ENCODE measurements at regions not wholly inside any gene's neighbourhood (a gene's known extent, or its start where the extent isn't known, plus 50 kb on each side); places are given as distances from the start of the nearest gene placed in this dataset.

GRCh38 chrX:17939724-17940123 is 78.6 kb upstream of the RAI2 start:
- Histone ChIP-seq H3K9me3 (ENCODE audit: low read length) (no peaks in the 10 kb centered on the region), H3K9ac (ENCODE audit: insufficient read depth, low read depth, low read length) (no peak overlapping the region), H3K27me3 (ENCODE audit: control insufficient read depth in 1 of 2, insufficient read depth in 2 of 2, low read length in 2 of 2) (no peaks in the 10 kb centered on the region), H3K4me3 (replicated peaks in 1 of 3; ENCODE audit: insufficient read depth in 1 of 3, low read depth in 2 of 3, low read length in 3 of 3) (no peak overlapping the region), H3K36me3 (replicated peaks in 1 of 2; ENCODE audit: control insufficient read depth in 1 of 2, insufficient read depth in 2 of 2, low read length in 2 of 2) (no peaks in the 10 kb centered on the region), H3K4me1 (ENCODE audit: insufficient read depth, low read length) (no peaks in the 10 kb centered on the region), H4K20me1 (ENCODE audit: insufficient read depth, low read length) (no peaks in the 10 kb centered on the region), H3K79me2 (ENCODE audit: insufficient read depth, low read length) (no peaks in the 10 kb centered on the region), H2AFZ (ENCODE audit: low read length) (no peak overlapping the region), H3K27ac (ENCODE audit: extremely low read length, insufficient read depth, low read length) (no peak overlapping the region), H3K4me2 (ENCODE audit: low read depth, low read length) (no peak overlapping the region)
- WGBS (ENCODE audit: low lambda C conversion rate): 0% methylated on average over 1 of the region's 2 CpGs
- intact Hi-C loops (cut with micrococcal nuclease; ENCODE audit: unreplicated experiment) (no loop called here), in situ Hi-C loops (cut with HindIII; ENCODE audit: extremely low pct_ligation_motif_present, low pct_unique_long_range_greater_than_20kb) (loop anchor here (25.0 kb wide), 2 partner anchors 273 to 448 kb away; partner anchors contain the start of gene BEND2)
- TF ChIP-seq ZNF615 (CRISPR knock-in tag; IDR thresholded peaks at IDR 0.05; ENCODE audit: borderline replicate concordance) (no peak), ZNF703 (CRISPR knock-in tag; IDR thresholded peaks at IDR 0.05; ENCODE audit: borderline replicate concordance) (no peak), MIER3 (CRISPR knock-in tag; IDR thresholded peaks at IDR 0.05; ENCODE audit: borderline replicate concordance) (no peak), FOXO4 (CRISPR knock-in tag; conservative IDR thresholded peaks at IDR 0.05) (no peak), ZFP90 (CRISPR knock-in tag; IDR thresholded peaks at IDR 0.05; ENCODE audit: borderline replicate concordance) (no peak), ARID3A (IDR thresholded peaks at IDR 0.05; ENCODE audit: low read depth, low read length) (no peak), REL (CRISPR knock-in tag; conservative IDR thresholded peaks at IDR 0.05) (no peak), ZNF629 (CRISPR knock-in tag; conservative IDR thresholded peaks at IDR 0.05) (no peak), ZNF607 (CRISPR knock-in tag; IDR thresholded peaks at IDR 0.05; ENCODE audit: borderline replicate concordance) (no peak), DDIT3 (CRISPR knock-in tag; IDR thresholded peaks at IDR 0.05) (no peak), TIGD3 (CRISPR knock-in tag; IDR thresholded peaks at IDR 0.05; ENCODE audit: borderline replicate concordance) (no peak), RBAK (CRISPR knock-in tag; IDR thresholded peaks at IDR 0.05) (no peak), ZNF616 (CRISPR knock-in tag; IDR thresholded peaks at IDR 0.05; ENCODE audit: low read depth) (no peak), FOXA1 (IDR thresholded peaks at IDR 0.05) (no peak), FOXA1 (CRISPR knock-in tag; IDR thresholded peaks at IDR 0.05) (no peak), ZNF770 (CRISPR knock-in tag; IDR thresholded peaks at IDR 0.05) (no peak), ZNF460 (CRISPR knock-in tag; IDR thresholded peaks at IDR 0.05; ENCODE audit: borderline replicate concordance) (no peak)
- BruUV-seq (replicated peaks): no TSS peak
- CTCF ChIA-PET (ENCODE audit: low intra/inter-chr PET ratio, low total read pairs): no interaction called here
- ATAC-seq: no peak
- DNase-seq (ENCODE audit: low spot score): no peak
- POLR2A ChIA-PET: no interaction called here
- no peak for FAIRE-seq
